NB4 (cell line): ENCODE measurements at regions not wholly inside any gene's neighbourhood (a gene's known extent, or its start where the extent isn't known, plus 50 kb on each side); places are given as distances from the start of the nearest gene placed in this dataset.

Experiments used
- POLR2A ChIP-seq: IDR thresholded peaks from 2 replicates; pipeline ENCODE4 v1.6.1; 2011; ENCODE audit warnings: mild to moderate bottlenecking; ENCODE audit not compliant: insufficient read length; ENCODE audit errors: extremely low read depth
- TF ChIP-seq, protein P1 (sequence below): IDR thresholded peaks from one replicate; pipeline ENCODE4 v1.5.1; 2012; ENCODE audit warnings: low read depth, low read length
- TF ChIP-seq, protein P2 (sequence below): IDR thresholded peaks from 2 replicates; pipeline ENCODE4 v1.6.1; 2011; ENCODE audit warnings: low read depth, low read length

DNA sequence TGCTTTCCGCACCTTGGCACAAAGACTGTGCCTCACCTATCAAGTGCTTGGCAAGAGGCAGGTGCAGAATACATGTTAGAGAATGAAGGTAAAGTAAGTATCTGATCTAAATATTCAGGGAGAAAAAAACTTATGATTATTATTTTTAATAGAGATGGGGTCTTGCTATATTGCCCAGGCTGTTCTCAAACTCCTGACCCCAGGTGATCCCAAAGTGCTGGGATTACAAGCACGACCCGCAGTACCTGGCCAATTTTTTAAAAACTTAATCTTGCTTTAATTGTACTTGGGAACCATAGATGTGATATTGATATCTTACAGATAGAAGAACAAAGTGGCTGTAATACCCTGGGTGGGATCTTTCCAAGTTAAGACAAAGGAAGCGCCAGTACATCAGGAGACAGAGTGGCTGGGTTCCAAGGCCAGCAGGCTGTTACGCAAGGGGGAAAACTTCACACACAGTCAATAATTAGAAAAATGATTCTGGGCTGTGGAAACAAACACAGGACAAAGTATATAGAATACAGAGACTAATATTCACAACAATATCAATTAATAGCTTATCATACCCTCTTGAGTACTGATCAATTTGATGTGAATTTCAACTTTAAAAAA is 58.6 kb upstream of the ATP1A1 start:
- TF ChIP-seq POLR2A: no peak
- TF ChIP-seq, protein P1, sequence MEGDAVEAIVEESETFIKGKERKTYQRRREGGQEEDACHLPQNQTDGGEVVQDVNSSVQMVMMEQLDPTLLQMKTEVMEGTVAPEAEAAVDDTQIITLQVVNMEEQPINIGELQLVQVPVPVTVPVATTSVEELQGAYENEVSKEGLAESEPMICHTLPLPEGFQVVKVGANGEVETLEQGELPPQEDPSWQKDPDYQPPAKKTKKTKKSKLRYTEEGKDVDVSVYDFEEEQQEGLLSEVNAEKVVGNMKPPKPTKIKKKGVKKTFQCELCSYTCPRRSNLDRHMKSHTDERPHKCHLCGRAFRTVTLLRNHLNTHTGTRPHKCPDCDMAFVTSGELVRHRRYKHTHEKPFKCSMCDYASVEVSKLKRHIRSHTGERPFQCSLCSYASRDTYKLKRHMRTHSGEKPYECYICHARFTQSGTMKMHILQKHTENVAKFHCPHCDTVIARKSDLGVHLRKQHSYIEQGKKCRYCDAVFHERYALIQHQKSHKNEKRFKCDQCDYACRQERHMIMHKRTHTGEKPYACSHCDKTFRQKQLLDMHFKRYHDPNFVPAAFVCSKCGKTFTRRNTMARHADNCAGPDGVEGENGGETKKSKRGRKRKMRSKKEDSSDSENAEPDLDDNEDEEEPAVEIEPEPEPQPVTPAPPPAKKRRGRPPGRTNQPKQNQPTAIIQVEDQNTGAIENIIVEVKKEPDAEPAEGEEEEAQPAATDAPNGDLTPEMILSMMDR: no peak
- TF ChIP-seq, protein P2, sequence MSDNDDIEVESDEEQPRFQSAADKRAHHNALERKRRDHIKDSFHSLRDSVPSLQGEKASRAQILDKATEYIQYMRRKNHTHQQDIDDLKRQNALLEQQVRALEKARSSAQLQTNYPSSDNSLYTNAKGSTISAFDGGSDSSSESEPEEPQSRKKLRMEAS: no peak
